Common myeloid progenitor, CD34-positive (primary cell): ENCODE measurements at regions not wholly inside any gene's neighbourhood (a gene's known extent, or its start where the extent isn't known, plus 50 kb on each side); places are given as distances from the start of the nearest gene placed in this dataset.

Experiments
- CTCF ChIA-PET: fragments of 350-600 bp; sonication (Branson Sonifier 250); formaldehyde crosslinking; loops from one replicate; lab custom pipeline; 2021; ENCODE audit warnings: antibody characterized with exemption; lab: Charles Lee
- POLR2A ChIA-PET: fragments of 350-600 bp; sonication (Branson Sonifier 250); formaldehyde crosslinking; loops from one replicate; lab custom pipeline; 2021; ENCODE audit warnings: antibody characterized with exemption; lab: Charles Lee
- DNase-seq, 3 donors: peaks; one replicate each; pipeline versions ENCODE4 v3.0.0 to v3.0.0-alpha.2; 2013
- H3K27ac ChIP-seq, 2 experiments: 1 replicate in 1 of 2; 2 replicates in 1 of 2; pipeline ENCODE4 v1.7.0; 2013; ENCODE audit warnings: inconsistent platforms in 2 of 2, low read length in 2 of 2, mild to moderate bottlenecking in 2 of 2, low read depth in 1 of 2, moderate library complexity in 1 of 2; ENCODE audit not compliant: severe bottlenecking in 2 of 2, insufficient read depth in 1 of 2, poor library complexity in 1 of 2
- H3K27me3 ChIP-seq, 5 experiments: replicated peaks in 2 of 5; 1 replicate in 3 of 5; 2 replicates in 2 of 5; pipeline versions ENCODE4 v1.6.1 to v1.7.0; 2013; ENCODE audit warnings: low read length in 4 of 5, mild to moderate bottlenecking in 2 of 5, moderate library complexity in 2 of 5, inconsistent platforms in 1 of 5; ENCODE audit not compliant: insufficient read depth in 5 of 5, control insufficient read depth in 4 of 5
- H3K36me3 ChIP-seq, 4 experiments: 1 replicate in 2 of 4; 2 replicates in 2 of 4; pipeline versions ENCODE4 v1.6.1 to v1.7.0; 2013; ENCODE audit warnings: low read length in 3 of 4, control low read depth in 1 of 4, mild to moderate bottlenecking in 1 of 4; ENCODE audit not compliant: control insufficient read depth in 4 of 4, insufficient read depth in 4 of 4
- H3K4me1 ChIP-seq, 4 experiments: 1 replicate in 3 of 4; 2 replicates in 1 of 4; pipeline versions ENCODE4 v1.6.1 to v1.7.1; 2013; ENCODE audit warnings: low read length in 3 of 4, mild to moderate bottlenecking in 3 of 4, control low read depth in 1 of 4, inconsistent platforms in 1 of 4, moderate library complexity in 1 of 4; ENCODE audit not compliant: control insufficient read depth in 4 of 4, insufficient read depth in 4 of 4; ENCODE audit errors: control extremely low read depth in 1 of 4
- H3K4me3 ChIP-seq, 7 experiments: 1 replicate in 4 of 7; 2 replicates in 3 of 7; pipeline versions ENCODE4 v1.5.1 to v1.7.0; 2013; ENCODE audit warnings: mild to moderate bottlenecking in 7 of 7, low read length in 6 of 7, moderate library complexity in 6 of 7, inconsistent platforms in 2 of 7, low read depth in 2 of 7, control low read depth in 1 of 7; ENCODE audit not compliant: insufficient read depth in 4 of 7, control insufficient read depth in 1 of 7; ENCODE audit errors: extremely low read depth in 1 of 7
- H3K9me3 ChIP-seq, 5 experiments: 1 replicate in 4 of 5; 2 replicates in 1 of 5; pipeline versions ENCODE4 v1.6.1 to v1.7.1; 2013; ENCODE audit warnings: low read length in 4 of 5, mild to moderate bottlenecking in 2 of 5, inconsistent platforms in 1 of 5, low read depth in 1 of 5, moderate library complexity in 1 of 5; ENCODE audit not compliant: control insufficient read depth in 4 of 5, insufficient read depth in 2 of 5; ENCODE audit errors: control extremely low read depth in 1 of 5
- WGBS: methylation state at CpG from one replicate; pipeline ENCODE4 v1.1.5; 2013; ENCODE audit not compliant: insufficient coverage; 5-methylcytosine and 5-hydroxymethylcytosine counted together

DNA sequence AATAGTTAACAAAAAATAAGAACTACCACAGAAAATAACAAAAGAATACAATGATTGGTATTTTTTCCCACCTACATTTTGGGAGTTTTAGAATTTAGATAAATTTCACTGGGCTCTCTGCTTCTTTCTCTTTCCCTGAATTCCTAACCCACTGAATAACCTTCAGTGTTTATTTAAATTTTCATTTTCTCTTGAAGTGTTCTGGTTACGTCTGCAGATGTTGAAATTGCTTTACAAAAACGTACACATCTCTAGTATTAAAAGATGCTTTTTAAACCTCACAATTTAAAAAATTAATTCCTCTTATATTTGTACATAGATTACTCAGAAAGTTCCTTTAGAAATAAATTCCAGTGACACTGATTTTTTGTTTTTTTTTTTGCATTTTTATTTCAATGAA is 158.7 kb upstream of the TUT7 start:
- POLR2A ChIA-PET = no interaction called here
- CTCF ChIA-PET = no interaction called here

DNA sequence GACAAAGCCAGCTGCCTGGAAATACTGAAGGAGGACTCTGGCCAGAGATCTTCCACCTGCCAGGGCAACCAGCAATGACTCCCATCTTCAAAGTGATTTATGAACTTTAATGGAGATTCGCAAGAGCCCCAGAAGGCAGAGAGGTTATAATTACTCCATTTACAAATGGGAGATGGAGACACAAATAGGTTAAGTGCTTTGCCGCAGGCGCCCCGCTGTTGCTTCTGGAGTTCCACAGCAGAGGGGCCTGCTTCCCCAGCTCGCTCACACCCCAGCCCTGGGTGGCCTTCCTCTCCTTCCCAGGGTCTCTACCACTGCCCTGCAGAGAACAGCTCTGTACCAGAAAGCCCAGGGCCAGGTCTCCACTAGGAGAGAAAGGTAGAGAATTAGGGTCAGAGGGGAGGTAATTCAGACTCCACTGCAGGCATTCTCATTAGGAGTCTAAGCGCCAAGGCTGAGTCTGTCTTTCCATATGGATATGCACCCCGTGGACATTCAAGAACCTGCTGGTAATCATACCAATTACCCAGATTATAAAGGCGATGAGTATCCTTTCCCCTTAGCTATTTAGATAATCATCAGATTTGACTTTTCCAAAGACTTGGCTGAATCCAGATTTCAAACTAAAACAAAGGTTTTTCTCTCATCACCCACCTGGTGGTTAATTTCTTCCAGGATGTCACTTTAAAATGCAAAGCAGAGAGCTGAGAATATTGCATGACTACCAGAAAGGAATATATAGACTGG is 157.6 kb upstream of the TUT7 start:
- Histone ChIP-seq H3K36me3 (no peaks in the 10 kb centered on the region), H3K27me3 (peaks cover 0 to 12% (median 6%) of the 10 kb centered on the region in 5 experiments), H3K27ac (no peak overlapping the region), H3K4me3 (no peak overlapping the region), H3K9me3 (peaks cover 0 to 1% (median 0%) of the 10 kb centered on the region in 5 experiments), H3K4me1 (no peaks in the 10 kb centered on the region)
- CTCF ChIA-PET = no interaction called here
- WGBS = 96% methylated on average over 6 of the region's 8 CpGs
- POLR2A ChIA-PET = no interaction called here
- DNase-seq = no peak

More for the DNA sequence above, 158.7 kb upstream of the TUT7 start:
- WGBS = no CpG with 5 or more reads among the region's 2 CpGs
- H3K27ac ChIP-seq = no peak overlapping the region
- peaks cover 0 to under 1% (median 0%) of the 10 kb centered on the region in 5 experiments for H3K9me3 ChIP-seq
- H3K4me3 ChIP-seq = no peak overlapping the region
- no peaks in the 10 kb centered on the region for H3K36me3 ChIP-seq
- H3K27me3 ChIP-seq = peaks cover 0 to 12% (median 6%) of the 10 kb centered on the region in 5 experiments
- no peaks in the 10 kb centered on the region for H3K4me1 ChIP-seq
- no peak for DNase-seq

DNA sequence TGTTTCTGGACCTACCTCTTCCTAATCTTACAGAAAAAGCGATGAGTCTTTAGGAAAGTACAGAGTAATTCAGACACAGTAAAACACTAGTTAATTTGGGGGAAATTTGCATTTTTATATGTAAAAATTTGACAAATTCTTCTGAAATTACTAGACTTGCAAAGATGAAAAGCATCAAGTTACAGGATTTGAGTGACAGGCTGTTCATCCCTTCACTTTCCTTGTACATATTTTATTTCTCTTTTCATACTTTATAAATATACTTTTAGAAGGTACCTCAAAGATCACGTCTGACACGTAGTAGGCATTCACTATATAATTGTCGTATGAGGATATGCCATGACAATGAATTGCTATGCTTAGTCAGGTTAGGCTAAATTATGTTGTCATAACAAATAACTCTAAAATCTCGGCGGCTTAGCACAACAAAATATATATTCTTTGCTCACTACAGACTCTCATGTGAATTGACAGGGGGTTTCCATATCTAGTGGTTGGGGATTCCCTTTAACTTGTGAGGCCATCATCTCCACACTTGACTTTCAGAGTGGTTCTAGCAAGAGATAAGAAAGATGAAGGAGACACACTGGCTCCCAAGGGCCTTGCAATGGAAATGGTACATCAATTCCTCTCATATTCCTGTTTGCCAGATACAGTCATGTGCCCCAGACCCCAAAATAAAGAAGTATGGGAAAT is 154.1 kb upstream of the TUT7 start:
- peaks cover 0 to 2% (median 0%) of the 10 kb centered on the region in 5 experiments for H3K9me3 ChIP-seq
- no peak for DNase-seq
- WGBS = no CpG with 5 or more reads among the region's 6 CpGs
- CTCF ChIA-PET = no interaction called here
- H3K4me1 ChIP-seq = no peaks in the 10 kb centered on the region
- POLR2A ChIA-PET = no interaction called here
- H3K4me3 ChIP-seq = no peak overlapping the region
- H3K27ac ChIP-seq = no peak overlapping the region
- H3K36me3 ChIP-seq = no peaks in the 10 kb centered on the region
- peaks cover 0 to 7% (median 0%) of the 10 kb centered on the region in 5 experiments for H3K27me3 ChIP-seq

- Histone ChIP-seq H3K36me3 (no peaks in the 10 kb centered on the region), H3K27ac (no peak overlapping the region), H3K9me3 (peaks cover 0 to 5% (median 0%) of the 10 kb centered on the region in 5 experiments), H3K4me3 (no peak overlapping the region), H3K4me1 (no peaks in the 10 kb centered on the region), H3K27me3 (peaks cover 0 to 7% (median 0%) of the 10 kb centered on the region in 5 experiments)
- 96% methylated on average over 4 of the region's 6 CpGs for WGBS
- DNase-seq = no peak
- POLR2A ChIA-PET = no interaction called here
- CTCF ChIA-PET = no interaction called here
Measured at GRCh38 chr9:86507212-86507630, 153.0 kb upstream of the TUT7 start.

DNA sequence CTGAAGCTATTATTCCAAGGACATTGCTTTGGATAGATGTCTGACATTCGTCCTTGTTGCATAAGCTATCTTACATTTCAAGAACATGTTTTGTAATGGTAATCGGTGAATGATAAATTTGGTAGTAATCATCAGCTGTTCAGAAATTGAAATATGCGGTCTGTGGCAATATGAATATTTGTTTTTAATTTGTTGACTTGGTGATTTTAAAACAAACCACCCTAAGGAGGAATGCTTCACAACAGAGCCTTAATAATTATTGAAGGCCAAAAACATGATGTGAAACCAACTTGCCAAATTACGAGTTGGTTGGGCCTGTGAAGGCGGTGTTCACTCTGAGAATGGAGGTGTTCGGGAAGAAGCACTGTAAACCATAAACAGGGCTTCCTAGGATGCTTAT is 149.7 kb upstream of the TUT7 start:
- no peaks in the 10 kb centered on the region for H3K36me3 ChIP-seq
- no peaks in the 10 kb centered on the region for H3K4me1 ChIP-seq
- POLR2A ChIA-PET = no interaction called here
- H3K9me3 ChIP-seq = peaks cover 0 to 5% (median 0%) of the 10 kb centered on the region in 5 experiments
- 98% methylated on average over 6 of the region's 6 CpGs for WGBS
- no peak for DNase-seq
- no peak overlapping the region for H3K27ac ChIP-seq
- H3K4me3 ChIP-seq = no peak overlapping the region
- H3K27me3 ChIP-seq = peaks cover 0 to 7% (median 0%) of the 10 kb centered on the region in 5 experiments
- CTCF ChIA-PET = no interaction called here

DNA sequence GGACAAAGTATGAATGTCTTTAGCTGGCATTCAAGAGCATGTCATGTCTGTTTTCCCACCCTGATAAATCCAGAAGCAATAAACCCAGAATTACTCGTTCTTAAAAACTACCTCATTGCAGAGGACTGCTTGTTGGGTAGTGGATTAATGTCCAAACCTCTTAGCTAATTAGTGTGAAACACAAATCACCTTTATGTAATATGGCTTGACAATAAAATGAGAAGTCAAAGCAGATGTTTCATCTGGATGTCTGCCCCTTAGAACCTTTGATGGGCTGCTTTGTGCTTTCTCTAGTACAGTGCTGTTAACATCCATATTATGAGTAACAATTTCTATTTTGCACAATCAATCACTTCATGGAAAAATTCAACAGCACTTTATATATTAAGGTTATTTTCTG is 149.1 kb upstream of the TUT7 start:
- CTCF ChIA-PET = no interaction called here
- WGBS = no CpG with 5 or more reads among the region's 1 CpG

More for the DNA sequence above, 149.1 kb upstream of the TUT7 start:
- Histone ChIP-seq H3K9me3 (peaks cover 0 to 5% (median 0%) of the 10 kb centered on the region in 5 experiments), H3K27ac (no peak overlapping the region), H3K27me3 (peaks cover 0 to 7% (median 0%) of the 10 kb centered on the region in 5 experiments), H3K4me3 (no peak overlapping the region), H3K4me1 (no peaks in the 10 kb centered on the region), H3K36me3 (no peaks in the 10 kb centered on the region)
- no peak for DNase-seq
- POLR2A ChIA-PET = no interaction called here
